Fibroblast of skin of abdomen (primary cell): ENCODE measurements at regions not wholly inside any gene's neighbourhood (a gene's known extent, or its start where the extent isn't known, plus 50 kb on each side); places are given as distances from the start of the nearest gene placed in this dataset.
"Not testable (repeated sequence)": the region's sequence is repeated elsewhere in the genome, so short reads cannot be mapped to it uniquely, and the experiment has no call there.

Experiments used
- DNase-seq: peaks from one replicate; pipeline ENCODE4 v3.0.0-alpha.2; 2013

- DNase-seq: no peak
Observed at GRCh38 chr5:155624597-155625241, 611.2 kb downstream of the KIF4B start.

- no peak for DNase-seq
Observed at GRCh38 chr5:155625315-155625714, 611.8 kb downstream of the KIF4B start.

DNA sequence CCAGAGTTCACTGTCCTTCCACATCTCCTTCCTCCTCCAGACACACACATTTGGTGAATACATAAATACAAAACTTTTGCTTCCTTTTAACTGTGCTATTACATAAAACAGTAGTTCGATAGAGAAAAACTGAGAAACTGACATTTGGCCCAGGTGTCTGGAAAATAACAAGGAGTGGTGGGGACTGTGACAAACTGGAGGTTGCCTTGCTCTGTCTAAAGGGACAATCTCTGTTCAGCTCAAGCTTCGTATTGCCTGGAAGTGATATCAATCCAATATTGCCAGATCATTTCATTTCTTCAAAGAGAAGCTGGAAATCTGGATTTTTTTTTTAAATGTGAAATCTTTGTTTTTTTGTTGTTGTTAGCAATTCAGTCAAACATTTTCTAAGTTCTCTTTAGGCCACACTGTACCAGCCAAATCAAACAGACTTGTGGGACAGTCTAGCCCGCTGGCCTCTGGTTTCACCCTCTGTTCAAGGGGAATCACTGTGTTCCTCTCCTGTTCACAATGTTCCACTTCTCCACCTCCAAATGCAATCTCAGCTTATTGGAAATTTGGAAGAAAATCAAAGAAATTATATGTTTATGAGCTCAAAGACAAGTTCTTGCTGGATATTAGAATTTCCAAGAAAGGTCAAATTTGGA, 612.5 kb downstream of the KIF4B start:
- no peak for DNase-seq

- peak; percentile 6 for DNase-seq
Observed at GRCh38 chr5:155626592-155626991, 613.0 kb downstream of the KIF4B start.

GRCh38 chr5:155628346-155628745, 614.8 kb downstream of the KIF4B start:
- DNase-seq: no peak

DNA sequence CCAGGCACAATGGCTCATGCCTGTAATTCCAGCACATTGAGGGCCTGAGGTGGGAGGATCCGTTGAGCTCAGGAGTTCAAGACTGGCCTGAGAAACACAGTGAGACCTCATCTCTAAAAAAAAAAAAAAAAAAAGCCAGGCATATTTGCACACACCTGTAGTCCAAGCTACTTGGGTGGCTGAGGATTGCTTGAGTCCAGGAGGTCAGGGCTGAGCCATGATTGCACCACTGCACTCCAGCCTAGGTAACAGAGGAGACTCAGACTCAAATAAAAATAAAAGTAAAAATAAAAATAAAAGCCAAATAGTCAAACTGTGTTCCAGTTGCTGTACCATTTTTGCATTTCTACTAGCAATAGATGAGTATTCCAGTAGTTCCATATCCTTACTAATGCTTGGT, 616.0 kb downstream of the KIF4B start:
- DNase-seq: no peak

- peak; percentile 61 for DNase-seq
Observed at GRCh38 chr5:155631116-155631515, 617.6 kb downstream of the KIF4B start.

DNA sequence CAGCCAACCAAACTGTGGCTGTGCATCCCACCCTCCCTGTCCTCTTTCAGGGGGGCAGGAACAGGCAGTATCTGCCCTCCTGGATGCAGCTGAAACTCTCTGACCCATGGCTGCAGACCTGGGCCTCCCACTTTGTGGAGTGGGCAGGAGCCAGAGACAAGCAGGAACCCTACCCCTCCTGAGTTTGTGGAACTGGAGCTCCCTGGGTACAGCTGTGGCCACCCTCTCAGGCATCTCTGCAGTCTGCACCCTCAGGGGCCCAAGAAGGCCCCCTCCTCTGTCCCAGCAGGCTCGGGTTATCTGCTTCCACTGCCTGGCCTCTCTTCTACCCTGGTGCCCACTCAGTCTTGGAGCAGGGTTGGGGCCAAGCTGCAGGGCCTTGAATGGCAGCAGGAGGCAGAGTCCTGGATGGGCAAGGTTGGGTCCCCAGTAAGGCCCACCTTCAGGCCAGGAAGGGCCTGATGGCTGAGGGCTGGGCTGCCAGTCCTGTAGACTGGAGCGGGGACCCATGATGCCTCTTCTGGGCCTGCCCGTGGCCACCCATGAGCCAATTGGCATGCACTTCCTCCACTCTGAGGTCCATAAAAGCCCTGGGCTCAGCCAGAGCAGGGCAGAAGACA, 619.9 kb downstream of the KIF4B start:
- DNase-seq: no peak

GRCh38 chr5:155649666-155650065, 636.1 kb downstream of the KIF4B start:
- DNase-seq: no peak

GRCh38 chr5:155655569-155655968, 642.0 kb downstream of the KIF4B start:
- no peak for DNase-seq

GRCh38 chr5:155661859-155662258, 648.3 kb downstream of the KIF4B start:
- DNase-seq: no peak

- no peak for DNase-seq
Observed at GRCh38 chr5:155665361-155665760, 651.8 kb downstream of the KIF4B start.

DNA sequence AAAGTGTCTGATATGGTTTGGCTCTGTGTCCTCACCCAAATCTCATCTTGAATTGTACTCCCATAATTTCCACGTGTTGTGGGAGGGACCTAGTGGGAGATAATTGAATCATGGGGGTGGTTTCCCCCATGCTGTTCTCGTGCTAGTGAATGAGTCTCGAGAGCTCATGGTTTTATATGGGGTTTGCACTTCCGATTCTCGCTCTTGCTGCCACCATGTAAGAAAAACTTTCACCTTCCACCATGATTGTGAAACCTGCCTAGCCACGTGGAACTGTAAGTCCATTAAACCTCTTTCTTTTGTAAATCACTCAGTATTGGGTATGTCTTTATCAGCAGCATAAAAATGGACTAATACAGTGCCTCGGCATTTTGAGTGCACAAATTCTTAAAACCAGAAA, 655.0 kb upstream of the SGCD start:
- DNase-seq: not testable (repeated sequence)

DNA sequence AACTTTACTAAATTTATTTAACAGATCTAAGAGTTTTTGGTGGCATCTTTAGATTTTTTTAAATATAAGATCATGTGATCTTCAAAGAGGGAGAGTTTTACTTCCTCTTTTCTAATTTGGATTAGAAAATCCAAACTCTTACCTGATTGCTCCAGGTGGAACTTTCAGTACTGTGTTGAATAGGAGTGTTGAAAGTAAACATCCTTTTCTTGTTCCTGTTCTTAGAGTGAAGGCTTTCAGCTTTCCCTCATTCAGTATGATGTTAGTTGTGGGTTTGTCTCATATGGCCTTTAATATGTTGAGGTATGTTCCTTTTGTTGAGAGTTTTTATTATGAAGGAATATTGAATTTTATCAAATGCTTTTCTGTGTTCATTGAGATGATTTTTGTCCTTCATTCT, 650.0 kb upstream of the SGCD start:
- no peak for DNase-seq

- no peak for DNase-seq
Observed at GRCh38 chr5:155678371-155678770, 648.6 kb upstream of the SGCD start.

GRCh38 chr5:155679530-155679929, 647.4 kb upstream of the SGCD start:
- DNase-seq: no peak

- DNase-seq: no peak
Observed at GRCh38 chr5:155684417-155684816, 642.5 kb upstream of the SGCD start.

DNA sequence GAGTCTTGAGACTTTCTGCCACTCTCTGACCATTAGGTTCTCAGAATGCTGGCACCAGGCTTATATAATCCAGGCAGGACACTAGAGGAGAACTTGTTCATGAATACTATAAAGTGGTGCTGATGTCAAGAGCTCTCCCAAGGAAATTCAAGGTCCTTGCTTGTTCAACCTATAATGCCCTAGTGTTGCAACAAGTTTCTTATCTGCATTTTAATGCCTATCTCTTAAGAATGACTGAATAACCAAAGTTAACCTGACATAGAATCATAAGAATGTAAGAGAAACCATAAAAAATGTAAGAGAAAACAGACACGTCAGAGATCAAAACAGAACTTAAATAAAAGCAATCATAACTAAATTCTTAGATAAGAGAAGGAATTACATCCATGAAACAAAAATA, 640.8 kb upstream of the SGCD start:
- DNase-seq: no peak

DNA sequence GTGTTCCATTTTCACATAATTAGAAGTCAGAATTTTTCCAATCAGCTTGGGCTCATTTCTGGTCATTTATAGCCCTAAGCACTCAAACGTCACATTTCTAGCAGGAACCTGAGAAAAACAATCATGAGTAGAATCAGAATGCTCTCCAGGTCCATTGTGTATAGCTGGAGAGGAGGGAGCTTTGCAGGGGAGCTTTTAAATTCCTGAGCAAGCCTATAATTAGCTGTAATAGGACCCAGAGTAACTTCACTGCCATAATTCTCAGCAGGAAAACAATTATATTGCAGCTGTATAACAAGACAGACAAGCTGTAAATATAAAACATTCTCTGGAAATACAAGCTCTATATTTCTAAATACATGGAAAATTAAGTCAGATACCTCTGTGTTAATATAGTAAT, 637.6 kb upstream of the SGCD start:
- DNase-seq: no peak

DNA sequence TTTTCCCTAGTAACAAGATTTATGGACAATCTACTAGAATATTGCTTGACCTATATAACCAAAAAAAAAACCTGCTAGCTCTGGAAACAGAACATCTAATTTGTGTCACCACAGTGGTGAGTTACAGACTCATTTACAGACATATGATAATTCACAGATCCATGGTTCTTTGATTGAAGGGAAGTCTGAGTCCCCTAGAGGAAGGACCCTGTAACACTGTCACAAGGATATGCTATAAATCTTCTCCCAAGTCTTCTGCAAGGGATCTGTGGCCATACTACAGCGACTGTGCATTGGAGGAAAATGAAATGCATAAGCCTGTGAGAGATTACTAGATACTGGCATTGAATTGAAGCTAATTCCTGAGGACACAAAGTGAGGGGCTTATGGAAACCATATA, 630.6 kb upstream of the SGCD start:
- no peak for DNase-seq

GRCh38 chr5:155697236-155697635, 629.7 kb upstream of the SGCD start:
- no peak for DNase-seq

DNA sequence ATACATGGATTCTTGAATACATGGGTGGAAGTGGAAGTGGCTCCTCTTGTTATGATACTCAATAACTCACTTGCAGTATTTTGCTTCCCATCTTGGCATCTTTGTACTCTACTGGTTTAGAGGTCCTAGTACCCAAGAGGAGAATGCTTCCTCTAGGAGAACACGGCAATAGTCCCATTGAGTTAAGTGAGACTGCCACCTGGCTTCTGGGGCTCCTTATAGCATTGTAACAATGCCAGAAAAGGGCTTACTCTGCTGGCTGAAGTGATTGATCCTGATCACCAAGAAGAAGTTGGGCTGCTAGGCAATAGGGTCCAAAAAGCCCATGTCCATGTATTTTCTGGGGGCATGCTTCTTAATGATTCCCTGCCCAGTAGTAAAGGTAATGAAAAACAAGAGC, 627.6 kb upstream of the SGCD start:
- DNase-seq: no peak

GRCh38 chr5:155700333-155700732, 626.6 kb upstream of the SGCD start:
- peak; percentile 23 for DNase-seq

- DNase-seq: no peak
Observed at GRCh38 chr5:155711882-155712281, 615.1 kb upstream of the SGCD start.
